OCI-LY7 (cell line): ENCODE measurements at regions not wholly inside any gene's neighbourhood (a gene's known extent, or its start where the extent isn't known, plus 50 kb on each side); places are given as distances from the start of the nearest gene placed in this dataset.

Experiments used
- BruUV-seq: library from RNA; stranded (reverse); fragments of 400-500 nt; replicated peaks from 2 replicates; lab custom pipeline; 2021; lab: Mats Ljungman, UMichigan
- CTCF ChIA-PET: fragments of 300-600 bp; sonication (Branson Sonifier 250); formaldehyde crosslinking; loops from one replicate; lab custom pipeline; 2022; ENCODE audit warnings: antibody characterized with exemption; ENCODE audit not compliant: unreplicated experiment; lab: Charles Lee
- POLR2A ChIA-PET: fragments of 300-600 bp; sonication (Branson Sonifier 250); formaldehyde crosslinking; loops from one replicate; lab custom pipeline; 2022; ENCODE audit warnings: antibody characterized with exemption; lab: Charles Lee
- DNase-seq: peaks from one replicate; pipeline ENCODE4 v3.0.0-alpha.2; 2015; ENCODE audit warnings: low spot score
- H2AFZ ChIP-seq: fragments of 200-600 bp; sonication (generic), shearing (Covaris generic); 2 replicates; pipeline ENCODE4 v1.6.1; 2014; ENCODE audit warnings: mild to moderate bottlenecking, antibody characterized with exemption, low read length, moderate library complexity
- H3K27ac ChIP-seq: fragments of 200-600 bp; sonication (generic); 2 replicates; pipeline ENCODE4 v1.5.1; 2014; ENCODE audit warnings: mixed run types, low read depth, mild to moderate bottlenecking, moderate library complexity, low read length, inconsistent platforms; ENCODE audit not compliant: poor library complexity, severe bottlenecking
- H3K36me3 ChIP-seq: fragments of 200-600 bp; sonication (generic); 2 replicates; pipeline ENCODE4 v1.6.1; 2014; ENCODE audit warnings: mild to moderate bottlenecking, antibody characterized with exemption, low read length, moderate library complexity, mixed read lengths; ENCODE audit not compliant: insufficient read depth
- H3K4me1 ChIP-seq: fragments of 200-600 bp; sonication (generic); 2 replicates; pipeline ENCODE4 v1.5.1; 2014; ENCODE audit warnings: mild to moderate bottlenecking, low read length; ENCODE audit not compliant: insufficient read depth, poor library complexity, severe bottlenecking
- H3K4me2 ChIP-seq: fragments of 200-600 bp; sonication (generic); 2 replicates; pipeline ENCODE4 v1.6.1; 2014; ENCODE audit warnings: mild to moderate bottlenecking, low read length
- H3K4me3 ChIP-seq: fragments of 200-600 bp; sonication (generic); 2 replicates; pipeline ENCODE4 v1.5.1; 2014; ENCODE audit warnings: mild to moderate bottlenecking, low read depth, low read length; ENCODE audit not compliant: poor library complexity, severe bottlenecking
- H3K79me2 ChIP-seq: fragments of 200-600 bp; sonication (generic); 2 replicates; pipeline ENCODE4 v1.6.1; 2016; ENCODE audit warnings: low read depth, mild to moderate bottlenecking, low read length, moderate library complexity, mixed read lengths; ENCODE audit not compliant: insufficient read depth
- H3K9me2 ChIP-seq: fragments of 200-600 bp; sonication (generic); 2 replicates; pipeline ENCODE4 v1.6.1; 2016; ENCODE audit warnings: mild to moderate bottlenecking, low read length, mixed read lengths; ENCODE audit not compliant: insufficient read depth
- H3K9me3 ChIP-seq: fragments of 200-600 bp; sonication (generic); 2 replicates; pipeline ENCODE4 v1.6.1; 2014; ENCODE audit warnings: mild to moderate bottlenecking, mixed run types, low read length, mixed read lengths
- H4K20me1 ChIP-seq: fragments of 200-600 bp; sonication (generic); 2 replicates; pipeline ENCODE4 v1.6.1; 2014; ENCODE audit warnings: mild to moderate bottlenecking, antibody characterized with exemption, low read length, moderate library complexity, mixed read lengths; ENCODE audit not compliant: insufficient read depth
- CTCF ChIP-seq: fragments of 200-600 bp; sonication (generic); conservative IDR thresholded peaks from 2 replicates; pipeline ENCODE4 v1.5.1; 2014; ENCODE audit warnings: mild to moderate bottlenecking, antibody characterized with exemption, low read length, moderate library complexity, mixed read lengths
- EZH2phosphoT487 ChIP-seq: fragments of 200-600 bp; sonication (generic); IDR thresholded peaks from 2 replicates; pipeline ENCODE4 v1.6.1; 2018; ENCODE audit warnings: low read depth, borderline replicate concordance, mild to moderate bottlenecking, mixed run types, antibody characterized with exemption, low read length, moderate library complexity, mixed read lengths
- intact Hi-C: fragments of 100-400 bp; cut with micrococcal nuclease; formaldehyde crosslinking; loops from one replicate; pipeline ENCODE4 v1.10.0; 2022; ENCODE audit not compliant: unreplicated experiment

- no peak overlapping the region for H3K4me3 ChIP-seq
- no TSS peak for BruUV-seq
- H3K27ac ChIP-seq: no peak overlapping the region
- no peaks in the 10 kb centered on the region for H3K9me2 ChIP-seq
- no peaks in the 10 kb centered on the region for H3K9me3 ChIP-seq
- CTCF ChIA-PET: no interaction called here
- intact Hi-C loops: loop anchor here (10.0 kb wide), 1 partner anchor 517 kb away; no protein-coding TSS in a partner anchor
- no peaks in the 10 kb centered on the region for H3K79me2 ChIP-seq
- no peaks in the 10 kb centered on the region for H3K4me1 ChIP-seq
- no peak overlapping the region for H2AFZ ChIP-seq
- no peaks in the 10 kb centered on the region for H4K20me1 ChIP-seq
- no peak overlapping the region for H3K4me2 ChIP-seq
- POLR2A ChIA-PET: interaction anchor here (0.7 to 1.4 kb wide), 2 partner anchors 15 to 1311 kb away, joined by 3 to 4 read pairs; no protein-coding TSS in a partner anchor
- no peak for TF ChIP-seq EZH2phosphoT487
- TF ChIP-seq CTCF: no peak
- H3K36me3 ChIP-seq: no peaks in the 10 kb centered on the region
- no peak for DNase-seq
These were observed 440.2 kb downstream of the RFPL4B start for GRCh38 chr6:112787371-112787770.

GRCh38 chr6:112795316-112795715, 448.2 kb downstream of the RFPL4B start:
- DNase-seq: no peak
- H4K20me1 ChIP-seq: no peaks in the 10 kb centered on the region
- H3K4me3 ChIP-seq: no peak overlapping the region
- TF ChIP-seq EZH2phosphoT487 (no peak), CTCF (no peak)
- CTCF ChIA-PET: no interaction called here
- H3K4me2 ChIP-seq: no peak overlapping the region
- no peak overlapping the region for H3K27ac ChIP-seq
- no TSS peak for BruUV-seq
- H3K9me2 ChIP-seq: no peaks in the 10 kb centered on the region
- intact Hi-C loops: no loop called here
- no peaks in the 10 kb centered on the region for H3K4me1 ChIP-seq
- no peaks in the 10 kb centered on the region for H3K9me3 ChIP-seq
- POLR2A ChIA-PET: no interaction called here
- H3K36me3 ChIP-seq: no peaks in the 10 kb centered on the region
- no peak overlapping the region for H2AFZ ChIP-seq
- no peaks in the 10 kb centered on the region for H3K79me2 ChIP-seq

- no TSS peak for BruUV-seq
These were observed 449.6 kb downstream of the RFPL4B start for GRCh38 chr6:112796712-112797111.

More at GRCh38 chr6:112796712-112797111, 449.6 kb downstream of the RFPL4B start:
- CTCF ChIA-PET: no interaction called here
- intact Hi-C loops: no loop called here
- no peak overlapping the region for H3K27ac ChIP-seq
- H3K4me1 ChIP-seq: no peaks in the 10 kb centered on the region
- H2AFZ ChIP-seq: no peak overlapping the region
- no peak overlapping the region for H3K4me3 ChIP-seq
- H3K9me3 ChIP-seq: no peaks in the 10 kb centered on the region
- no peaks in the 10 kb centered on the region for H3K79me2 ChIP-seq
- DNase-seq: no peak
- no peaks in the 10 kb centered on the region for H4K20me1 ChIP-seq
- TF ChIP-seq EZH2phosphoT487 (no peak), CTCF (no peak)
- no peak overlapping the region for H3K4me2 ChIP-seq
- POLR2A ChIA-PET: interaction anchor here (0.7 kb wide), 1 partner anchor 330 kb away, joined by 3 read pairs; no protein-coding TSS in a partner anchor
- H3K9me2 ChIP-seq: no peaks in the 10 kb centered on the region
- H3K36me3 ChIP-seq: no peaks in the 10 kb centered on the region
